Activated CD4-positive, alpha-beta T cell treated with anti-CD3 and anti-CD28 coated beads, Interleukin-2, amount 10 ng/mL, durations not matched to agents 7 days and 5 days (primary cell): ENCODE measurements at regions not wholly inside any gene's neighbourhood (a gene's known extent, or its start where the extent isn't known, plus 50 kb on each side); places are given as distances from the start of the nearest gene placed in this dataset.
"Not testable (repeated sequence)": the region's sequence is repeated elsewhere in the genome, so short reads cannot be mapped to it uniquely, and the experiment has no call there.

Experiments
- CTCF ChIA-PET: fragments of 350-600 bp; sonication (Branson Sonifier 250); formaldehyde crosslinking; loops from one replicate; lab custom pipeline; 2021; ENCODE audit warnings: antibody characterized with exemption; lab: Charles Lee
- POLR2A ChIA-PET: fragments of 350-600 bp; sonication (Branson Sonifier 250); formaldehyde crosslinking; loops from one replicate; lab custom pipeline; 2021; ENCODE audit warnings: antibody characterized with exemption; lab: Charles Lee
- DNase-seq: peaks from one replicate; pipeline ENCODE4 v3.0.0-alpha.2; 2020
- H3K27ac Mint-ChIP-seq: one replicate; pipeline ENCODE4 v1.8.0; 2021; ENCODE audit warnings: mild to moderate bottlenecking, moderate library complexity, mixed read lengths
- H3K27me3 Mint-ChIP-seq: one replicate; pipeline ENCODE4 v1.8.0; 2021; ENCODE audit warnings: mixed read lengths
- H3K36me3 Mint-ChIP-seq: one replicate; pipeline ENCODE4 v1.8.0; 2021; ENCODE audit warnings: low read depth, mixed read lengths
- H3K4me1 Mint-ChIP-seq: one replicate; pipeline ENCODE4 v1.8.0; 2021; ENCODE audit warnings: mixed read lengths
- H3K4me3 Mint-ChIP-seq: one replicate; pipeline ENCODE4 v1.8.0; 2021; ENCODE audit warnings: mild to moderate bottlenecking, moderate library complexity, mixed read lengths
- H3K9me3 Mint-ChIP-seq: one replicate; pipeline ENCODE4 v1.8.0; 2021; ENCODE audit warnings: mixed read lengths

- no peak for DNase-seq
- H3K9me3 Mint-ChIP-seq = peaks cover 6% of the 10 kb centered on the region
- CTCF ChIA-PET = interaction anchor here (0.6 kb wide), 1 partner anchor 965 kb away, joined by 4 read pairs; no protein-coding TSS in a partner anchor
- H3K27me3 Mint-ChIP-seq = no peaks in the 10 kb centered on the region
- H3K4me1 Mint-ChIP-seq = no peaks in the 10 kb centered on the region
- H3K4me3 Mint-ChIP-seq = no peak overlapping the region
- H3K27ac Mint-ChIP-seq = no peak overlapping the region
- POLR2A ChIA-PET = no interaction called here
- H3K36me3 Mint-ChIP-seq = no peaks in the 10 kb centered on the region
Observed at GRCh38 chr14:66315548-66315947, 170.6 kb upstream of the CCDC196 start.

GRCh38 chr14:66322564-66322963, 163.6 kb upstream of the CCDC196 start:
- Mint-ChIP-seq H3K36me3 (no peaks in the 10 kb centered on the region), H3K9me3 (peaks cover 6% of the 10 kb centered on the region), H3K27ac (no peak overlapping the region), H3K4me1 (no peaks in the 10 kb centered on the region), H3K4me3 (no peak overlapping the region), H3K27me3 (no peaks in the 10 kb centered on the region)
- ChIA-PET POLR2A (no interaction called here), CTCF (no interaction called here)
- no peak for DNase-seq

DNA sequence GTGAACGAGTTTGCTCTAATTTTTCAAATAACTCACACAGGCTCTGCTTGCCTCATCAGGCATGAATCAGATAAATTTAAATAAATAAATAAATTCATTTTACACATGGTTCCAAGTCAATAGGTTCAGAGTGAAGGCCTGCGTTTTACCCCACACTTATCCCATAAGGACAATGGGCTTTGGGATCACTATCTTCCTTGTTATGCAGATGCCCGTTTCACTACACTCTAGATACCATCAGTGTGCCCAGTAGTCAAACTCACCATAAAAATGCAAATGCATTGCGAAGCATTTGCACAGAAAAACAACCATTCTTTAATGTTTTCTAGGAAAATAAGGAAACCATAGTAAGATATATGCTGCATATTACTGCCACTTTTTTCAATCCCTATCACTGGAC, 155.9 kb upstream of the CCDC196 start:
- H3K9me3 Mint-ChIP-seq = no peaks in the 10 kb centered on the region
- POLR2A ChIA-PET = no interaction called here
- no peak overlapping the region for H3K4me3 Mint-ChIP-seq
- CTCF ChIA-PET = no interaction called here
- no peak overlapping the region for H3K27ac Mint-ChIP-seq
- peaks cover 6% of the 10 kb centered on the region for H3K27me3 Mint-ChIP-seq
- no peaks in the 10 kb centered on the region for H3K36me3 Mint-ChIP-seq
- DNase-seq = no peak
- no peaks in the 10 kb centered on the region for H3K4me1 Mint-ChIP-seq

GRCh38 chr14:66330916-66331315, 155.3 kb upstream of the CCDC196 start:
- no peak overlapping the region for H3K27ac Mint-ChIP-seq
- POLR2A ChIA-PET = no interaction called here

GRCh38 chr14:66333293-66333692, 152.9 kb upstream of the CCDC196 start:
- H3K4me3 Mint-ChIP-seq, POLR2A ChIA-PET, H3K9me3 Mint-ChIP-seq, H3K36me3 Mint-ChIP-seq, H3K4me1 Mint-ChIP-seq, H3K27ac Mint-ChIP-seq, DNase-seq: not testable (repeated sequence)
- CTCF ChIA-PET = interaction anchor here (0.8 kb wide), 1 partner anchor 333 kb away, joined by 3 read pairs; no protein-coding TSS in a partner anchor
- H3K27me3 Mint-ChIP-seq = peaks cover 12% of the 10 kb centered on the region

More at GRCh38 chr14:66330916-66331315, 155.3 kb upstream of the CCDC196 start:
- Mint-ChIP-seq H3K4me3 (no peak overlapping the region), H3K27me3 (peaks cover 10% of the 10 kb centered on the region), H3K9me3 (no peaks in the 10 kb centered on the region), H3K4me1 (no peaks in the 10 kb centered on the region), H3K36me3 (no peaks in the 10 kb centered on the region)
- DNase-seq = no peak
- CTCF ChIA-PET = no interaction called here

DNA sequence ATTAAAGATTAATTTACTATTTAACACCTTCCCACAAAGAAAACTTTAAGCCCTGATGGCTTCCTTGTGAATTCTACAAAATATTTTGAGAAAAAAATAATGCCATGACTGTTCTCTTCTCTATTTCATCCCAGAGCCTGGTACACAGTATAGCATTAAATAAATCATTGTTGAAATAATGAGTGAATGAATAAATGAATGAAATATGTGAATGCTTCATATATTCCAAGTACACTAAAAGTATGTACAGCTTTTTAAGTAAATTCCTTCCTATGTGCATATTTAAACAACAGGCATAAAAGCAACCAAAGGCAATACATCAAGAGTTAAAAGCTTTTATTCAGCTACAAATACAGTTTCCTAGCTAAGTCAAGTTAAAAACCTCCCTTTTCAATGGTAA, 144.9 kb upstream of the CCDC196 start:
- ChIA-PET POLR2A (no interaction called here), CTCF (no interaction called here)
- no peak for DNase-seq
- Mint-ChIP-seq H3K9me3 (no peaks in the 10 kb centered on the region), H3K27me3 (peaks cover 2% of the 10 kb centered on the region), H3K4me1 (no peaks in the 10 kb centered on the region), H3K27ac (no peak overlapping the region), H3K36me3 (no peaks in the 10 kb centered on the region), H3K4me3 (no peak overlapping the region)

DNA sequence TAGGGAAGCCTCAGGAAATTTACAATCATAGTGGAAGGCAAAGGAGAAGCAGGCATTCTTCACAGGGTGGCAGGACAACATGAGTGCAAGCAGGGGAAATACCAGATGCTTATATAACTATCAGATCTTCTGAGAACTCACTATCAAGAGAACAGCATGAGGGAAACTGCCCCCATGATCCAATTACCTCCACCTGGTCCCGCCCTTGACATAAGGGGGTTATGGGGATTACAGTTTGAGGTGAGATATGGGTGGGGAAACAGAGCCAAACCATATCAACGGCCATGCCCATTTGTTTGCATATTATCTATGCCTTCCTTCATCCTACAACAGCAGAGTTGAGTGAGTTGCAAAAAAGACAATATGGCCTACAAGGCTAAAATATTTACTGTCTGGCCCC, 140.2 kb upstream of the CCDC196 start:
- Mint-ChIP-seq H3K4me3 (no peak overlapping the region), H3K27ac (no peak overlapping the region), H3K27me3 (peaks cover 8% of the 10 kb centered on the region), H3K9me3 (peaks cover 3% of the 10 kb centered on the region), H3K36me3 (no peaks in the 10 kb centered on the region), H3K4me1 (no peaks in the 10 kb centered on the region)
- ChIA-PET CTCF (no interaction called here), POLR2A (no interaction called here)
- DNase-seq = no peak

- no peak for DNase-seq
- Mint-ChIP-seq H3K27me3 (peaks cover 10% of the 10 kb centered on the region), H3K4me3 (no peak overlapping the region), H3K27ac (no peak overlapping the region), H3K9me3 (peaks cover 3% of the 10 kb centered on the region), H3K36me3 (no peaks in the 10 kb centered on the region), H3K4me1 (no peaks in the 10 kb centered on the region)
- POLR2A ChIA-PET = no interaction called here
- CTCF ChIA-PET = no interaction called here
Observed at GRCh38 chr14:66351310-66351709, 134.9 kb upstream of the CCDC196 start.

DNA sequence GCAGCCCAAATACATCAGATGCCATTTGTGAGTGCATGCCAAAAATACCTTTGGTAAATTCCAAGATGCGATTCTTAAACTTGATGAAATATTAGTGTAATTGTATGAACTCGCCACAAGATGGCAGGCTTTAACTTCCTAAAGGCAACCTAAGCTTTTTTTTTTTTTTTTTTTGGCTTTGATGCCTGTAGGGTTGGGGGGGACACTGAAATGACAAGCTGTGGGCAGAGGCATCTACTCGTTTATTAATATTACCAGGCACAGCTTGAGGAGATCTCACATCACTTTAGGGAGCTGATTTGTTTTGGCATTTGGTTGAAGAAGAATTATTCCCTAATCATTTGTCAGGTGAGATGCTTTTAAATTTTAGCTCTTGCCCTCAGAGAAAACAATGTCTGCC, 126.7 kb upstream of the CCDC196 start:
- ChIA-PET POLR2A (no interaction called here), CTCF (interaction anchor here (0.6 to 1.3 kb wide), 7 partner anchors 9 to 1437 kb away, joined by 3 to 5 read pairs (median 4); no protein-coding TSS in a partner anchor)
- Mint-ChIP-seq H3K4me3 (no peak overlapping the region), H3K4me1 (no peaks in the 10 kb centered on the region), H3K27ac (no peak overlapping the region), H3K9me3 (no peaks in the 10 kb centered on the region), H3K27me3 (peaks cover 4% of the 10 kb centered on the region), H3K36me3 (no peaks in the 10 kb centered on the region)
- peak; percentile 51 for DNase-seq

DNA sequence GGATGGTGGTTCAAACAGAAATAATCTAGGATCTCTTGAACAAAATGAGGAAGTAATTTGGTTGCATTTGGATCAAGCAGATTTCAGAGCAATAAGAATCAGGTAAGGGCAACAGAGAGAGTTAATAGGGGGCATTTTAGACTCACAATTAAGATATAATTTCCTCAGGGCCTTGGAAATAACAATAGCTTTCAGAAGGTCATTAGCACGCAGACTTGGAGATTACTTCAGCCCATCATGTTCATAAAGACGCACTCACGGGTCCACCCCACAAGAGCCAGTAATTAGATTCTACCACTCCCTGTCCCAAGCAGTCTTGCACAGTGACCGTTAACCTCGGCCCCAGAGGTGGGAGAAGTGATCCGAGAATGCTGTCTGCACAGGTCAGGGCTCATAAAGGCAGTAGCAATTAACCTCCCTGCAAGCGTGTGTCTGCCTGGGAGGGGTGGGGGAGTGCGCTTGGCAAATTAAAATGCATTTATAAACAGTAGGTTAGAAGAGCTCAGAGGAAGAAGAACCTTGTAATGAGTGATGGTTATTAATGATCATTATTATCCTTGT, 125.7 kb upstream of the CCDC196 start:
- DNase-seq = no peak
- Mint-ChIP-seq H3K4me3 (no peak overlapping the region), H3K4me1 (no peaks in the 10 kb centered on the region), H3K9me3 (no peaks in the 10 kb centered on the region), H3K36me3 (no peaks in the 10 kb centered on the region), H3K27ac (no peak overlapping the region), H3K27me3 (peaks cover 4% of the 10 kb centered on the region)
- POLR2A ChIA-PET = no interaction called here
- CTCF ChIA-PET = no interaction called here

GRCh38 chr14:66361013-66361412, 125.2 kb upstream of the CCDC196 start:
- ChIA-PET POLR2A (no interaction called here), CTCF (no interaction called here)
- H3K4me1 Mint-ChIP-seq = no peaks in the 10 kb centered on the region
- DNase-seq = no peak
- no peak overlapping the region for H3K27ac Mint-ChIP-seq
- H3K27me3 Mint-ChIP-seq = peaks cover 4% of the 10 kb centered on the region
- no peak overlapping the region for H3K4me3 Mint-ChIP-seq
- no peaks in the 10 kb centered on the region for H3K36me3 Mint-ChIP-seq
- H3K9me3 Mint-ChIP-seq = no peaks in the 10 kb centered on the region

- Mint-ChIP-seq H3K27me3 (peaks cover 4% of the 10 kb centered on the region), H3K4me3 (no peak overlapping the region), H3K4me1 (no peaks in the 10 kb centered on the region), H3K9me3 (no peaks in the 10 kb centered on the region), H3K36me3 (no peaks in the 10 kb centered on the region), H3K27ac (no peak overlapping the region)
- no peak for DNase-seq
- POLR2A ChIA-PET = no interaction called here
- CTCF ChIA-PET = no interaction called here
Observed at GRCh38 chr14:66365388-66365787, 120.8 kb upstream of the CCDC196 start.

GRCh38 chr14:66369157-66369697, 116.9 kb upstream of the CCDC196 start:
- CTCF ChIA-PET = no interaction called here
- H3K27ac Mint-ChIP-seq = no peak overlapping the region
- H3K9me3 Mint-ChIP-seq = no peaks in the 10 kb centered on the region
- H3K27me3 Mint-ChIP-seq = no peaks in the 10 kb centered on the region
- DNase-seq = no peak
- no peaks in the 10 kb centered on the region for H3K36me3 Mint-ChIP-seq
- POLR2A ChIA-PET = no interaction called here
- no peak overlapping the region for H3K4me3 Mint-ChIP-seq
- no peaks in the 10 kb centered on the region for H3K4me1 Mint-ChIP-seq

DNA sequence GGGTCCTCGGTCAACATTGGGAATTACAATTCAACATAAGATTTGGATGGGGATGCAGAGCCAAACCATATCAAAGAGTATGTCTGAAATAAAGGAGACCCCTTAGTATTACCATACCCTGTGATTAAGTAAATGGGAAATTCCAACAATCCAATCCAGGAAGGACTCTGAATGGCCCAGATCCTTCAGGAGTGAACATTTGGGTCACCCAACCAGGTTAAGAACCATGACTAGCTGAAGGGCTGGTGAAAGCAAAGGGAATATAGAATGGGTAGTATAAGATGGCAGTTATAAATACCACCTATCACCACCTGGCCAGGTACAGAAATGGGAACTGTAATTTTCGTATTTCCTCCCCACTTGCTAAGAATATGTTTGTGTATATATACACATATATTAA, 114.4 kb upstream of the CCDC196 start:
- no peak for DNase-seq
- Mint-ChIP-seq H3K27me3 (peaks cover 2% of the 10 kb centered on the region), H3K36me3 (no peaks in the 10 kb centered on the region), H3K4me3 (no peak overlapping the region), H3K9me3 (no peaks in the 10 kb centered on the region), H3K27ac (no peak overlapping the region), H3K4me1 (no peaks in the 10 kb centered on the region)
- POLR2A ChIA-PET = no interaction called here
- CTCF ChIA-PET = interaction anchor here (0.6 kb wide), 1 partner anchor 35 kb away, joined by 3 read pairs; no protein-coding TSS in a partner anchor
